Testis (tissue), 2 donors: ENCODE measurements at regions not wholly inside any gene's neighbourhood (a gene's known extent, or its start where the extent isn't known, plus 50 kb on each side); places are given as distances from the start of the nearest gene placed in this dataset.

ENCODE experiments used
- CTCF ChIP-seq, 3 experiments: fragments of 450-650 bp in 2 of 3; fragments of 200-600 bp in 1 of 3; sonication (generic) in 1 of 3; IDR thresholded peaks; one replicate each; pipeline ENCODE4 v1.5.1; 2016 to 2019; ENCODE audit warnings: antibody characterized with exemption in 3 of 3, mild to moderate bottlenecking in 2 of 3, moderate library complexity in 1 of 3
- POLR2A ChIP-seq: fragments of 450-650 bp; IDR thresholded peaks from one replicate; pipeline ENCODE4 v1.6.1; 2017; ENCODE audit warnings: antibody characterized with exemption, mild to moderate bottlenecking, moderate library complexity

- TF ChIP-seq CTCF (IDR thresholded peaks at IDR 0.05) (no peak), POLR2A (no peak)
Observed at GRCh38 chr12:92615703-92616102, 87.1 kb upstream of the PLEKHG7 start.
